Activated CD4-positive, alpha-beta memory T cell treated with anti-CD3 and anti-CD28 coated beads, Interleukin-2, amount 10 ng/mL, durations not matched to agents 7 days and 5 days (primary cell): ENCODE measurements at regions not wholly inside any gene's neighbourhood (a gene's known extent, or its start where the extent isn't known, plus 50 kb on each side); places are given as distances from the start of the nearest gene placed in this dataset.

Experiments used
- CTCF ChIA-PET: fragments of 350-600 bp; sonication (Branson Sonifier 250); formaldehyde crosslinking; loops from one replicate; lab custom pipeline; 2021; ENCODE audit warnings: antibody characterized with exemption, inconsistent platforms; lab: Charles Lee
- POLR2A ChIA-PET: fragments of 350-600 bp; sonication (Branson Sonifier 250); formaldehyde crosslinking; loops from one replicate; lab custom pipeline; 2021; ENCODE audit warnings: antibody characterized with exemption; lab: Charles Lee
- DNase-seq: peaks from one replicate; pipeline ENCODE4 v3.0.0-alpha.2; 2020
- H3K27ac Mint-ChIP-seq: one replicate; pipeline ENCODE4 v1.8.0; 2021; ENCODE audit warnings: mild to moderate bottlenecking, mixed read lengths
- H3K27me3 Mint-ChIP-seq: one replicate; pipeline ENCODE4 v1.8.0; 2021; ENCODE audit warnings: mixed read lengths
- H3K36me3 Mint-ChIP-seq: one replicate; pipeline ENCODE4 v1.8.0; 2021; ENCODE audit warnings: low read depth, mixed read lengths
- H3K4me1 Mint-ChIP-seq: one replicate; pipeline ENCODE4 v1.8.0; 2021; ENCODE audit warnings: mixed read lengths
- H3K4me3 Mint-ChIP-seq: one replicate; pipeline ENCODE4 v1.8.0; 2021; ENCODE audit warnings: mild to moderate bottlenecking, mixed read lengths
- H3K9me3 Mint-ChIP-seq: one replicate; pipeline ENCODE4 v1.8.0; 2021; ENCODE audit warnings: mixed read lengths

GRCh38 chrY:17184299-17184698, 695.7 kb downstream of the CDY2B start:
- no peak for DNase-seq
- H3K4me3 Mint-ChIP-seq, result no peak overlapping the region
- no peaks in the 10 kb centered on the region for H3K27me3 Mint-ChIP-seq
- ChIA-PET CTCF (no interaction called here), POLR2A (no interaction called here)
- H3K9me3 Mint-ChIP-seq, result no peaks in the 10 kb centered on the region
- H3K36me3 Mint-ChIP-seq, result no peaks in the 10 kb centered on the region
- no peaks in the 10 kb centered on the region for H3K4me1 Mint-ChIP-seq
- no peak overlapping the region for H3K27ac Mint-ChIP-seq

GRCh38 chrY:17166881-17167280, 713.1 kb downstream of the CDY2B start:
- Mint-ChIP-seq H3K27me3 (no peaks in the 10 kb centered on the region), H3K36me3 (no peaks in the 10 kb centered on the region), H3K4me3 (no peak overlapping the region), H3K9me3 (peaks cover 2% of the 10 kb centered on the region), H3K4me1 (no peaks in the 10 kb centered on the region), H3K27ac (no peak overlapping the region)
- ChIA-PET CTCF (no interaction called here), POLR2A (no interaction called here)
- DNase-seq, result no peak

GRCh38 chrY:17122166-17122565, 757.9 kb downstream of the CDY2B start:
- H3K36me3 Mint-ChIP-seq, result no peaks in the 10 kb centered on the region
- ChIA-PET CTCF (no interaction called here), POLR2A (no interaction called here)
- no peak for DNase-seq
- H3K27me3 Mint-ChIP-seq, result no peaks in the 10 kb centered on the region
- no peaks in the 10 kb centered on the region for H3K4me1 Mint-ChIP-seq
- no peaks in the 10 kb centered on the region for H3K9me3 Mint-ChIP-seq
- H3K27ac Mint-ChIP-seq, result no peak overlapping the region
- H3K4me3 Mint-ChIP-seq, result no peak overlapping the region

GRCh38 chrY:17085303-17085702, 794.7 kb downstream of the CDY2B start:
- no peak overlapping the region for H3K4me3 Mint-ChIP-seq
- no peaks in the 10 kb centered on the region for H3K27me3 Mint-ChIP-seq
- H3K27ac Mint-ChIP-seq, result no peak overlapping the region
- no peaks in the 10 kb centered on the region for H3K36me3 Mint-ChIP-seq
- H3K9me3 Mint-ChIP-seq, result no peaks in the 10 kb centered on the region
- ChIA-PET CTCF (no interaction called here), POLR2A (no interaction called here)
- H3K4me1 Mint-ChIP-seq, result no peaks in the 10 kb centered on the region
- DNase-seq, result no peak

DNA sequence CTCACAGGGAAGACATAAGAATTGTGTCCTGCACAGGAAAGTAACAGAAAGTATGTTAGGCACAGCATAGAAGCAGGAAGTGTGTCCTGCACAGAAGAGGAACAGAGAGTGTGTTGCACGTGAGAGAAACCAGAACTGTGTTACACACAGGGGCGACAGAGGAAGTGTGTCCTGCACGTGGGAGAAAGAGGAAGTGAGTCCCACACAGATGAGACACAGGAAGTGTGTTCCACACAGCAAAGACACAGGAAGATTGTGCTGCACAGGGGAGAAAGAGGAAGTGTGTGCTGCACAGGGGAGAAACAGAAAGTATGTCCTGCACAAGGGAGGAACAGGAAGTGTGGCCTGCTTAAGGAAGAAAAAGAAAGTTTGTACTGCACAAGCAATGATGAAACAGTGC, 800.1 kb downstream of the CDY2B start:
- ChIA-PET POLR2A (no interaction called here), CTCF (no interaction called here)
- Mint-ChIP-seq H3K9me3 (peaks cover 38% of the 10 kb centered on the region), H3K4me3 (no peak overlapping the region), H3K27ac (no peak overlapping the region), H3K4me1 (peaks cover 15% of the 10 kb centered on the region), H3K36me3 (no peaks in the 10 kb centered on the region), H3K27me3 (no peaks in the 10 kb centered on the region)
- DNase-seq, result no peak

- peaks cover 14% of the 10 kb centered on the region for H3K9me3 Mint-ChIP-seq
- POLR2A ChIA-PET, result no interaction called here
- CTCF ChIA-PET, result no interaction called here
- DNase-seq, result no peak
- peaks cover 8% of the 10 kb centered on the region for H3K4me1 Mint-ChIP-seq
- H3K27ac Mint-ChIP-seq, result no peak overlapping the region
- H3K36me3 Mint-ChIP-seq, result no peaks in the 10 kb centered on the region
- H3K27me3 Mint-ChIP-seq, result no peaks in the 10 kb centered on the region
- no peak overlapping the region for H3K4me3 Mint-ChIP-seq
Observed at GRCh38 chrY:17067307-17067706, 812.7 kb downstream of the CDY2B start.

DNA sequence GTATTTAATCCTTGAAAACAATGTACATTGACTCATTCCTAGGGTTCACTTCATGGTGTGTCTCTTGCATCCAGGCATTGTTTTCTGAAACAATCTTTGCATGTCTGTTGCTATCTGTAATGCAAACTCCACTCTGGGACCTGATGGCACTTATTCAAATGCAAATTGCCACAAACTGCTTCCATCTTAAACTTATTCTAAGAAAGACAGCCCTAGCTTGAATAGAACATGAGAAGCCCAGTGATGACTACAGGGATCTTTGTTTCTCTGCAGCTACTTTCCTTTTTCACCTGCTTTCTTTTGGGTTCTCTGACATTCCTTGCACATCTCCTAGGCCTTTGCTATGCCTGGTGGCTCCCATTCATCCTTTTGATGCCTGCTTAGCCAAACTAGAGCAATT, 827.0 kb downstream of the CDY2B start:
- no peaks in the 10 kb centered on the region for H3K27me3 Mint-ChIP-seq
- POLR2A ChIA-PET, result no interaction called here
- no peaks in the 10 kb centered on the region for H3K36me3 Mint-ChIP-seq
- no peak overlapping the region for H3K4me3 Mint-ChIP-seq
- no peak for DNase-seq
- CTCF ChIA-PET, result no interaction called here
- no peak overlapping the region for H3K27ac Mint-ChIP-seq
- no peaks in the 10 kb centered on the region for H3K4me1 Mint-ChIP-seq
- no peaks in the 10 kb centered on the region for H3K9me3 Mint-ChIP-seq

GRCh38 chrY:17050374-17050773, 829.6 kb downstream of the CDY2B start:
- POLR2A ChIA-PET, result no interaction called here
- H3K9me3 Mint-ChIP-seq, result no peaks in the 10 kb centered on the region
- H3K27ac Mint-ChIP-seq, result no peak overlapping the region
- no peak overlapping the region for H3K4me3 Mint-ChIP-seq
- CTCF ChIA-PET, result no interaction called here
- H3K27me3 Mint-ChIP-seq, result no peaks in the 10 kb centered on the region
- no peaks in the 10 kb centered on the region for H3K4me1 Mint-ChIP-seq
- no peaks in the 10 kb centered on the region for H3K36me3 Mint-ChIP-seq
- no peak for DNase-seq

- CTCF ChIA-PET, result no interaction called here
- Mint-ChIP-seq H3K36me3 (no peaks in the 10 kb centered on the region), H3K27ac (no peak overlapping the region), H3K4me3 (no peak overlapping the region), H3K9me3 (peaks cover 7% of the 10 kb centered on the region), H3K4me1 (no peaks in the 10 kb centered on the region), H3K27me3 (no peaks in the 10 kb centered on the region)
- POLR2A ChIA-PET, result no interaction called here
- no peak for DNase-seq
Observed at GRCh38 chrY:17045124-17045523, 834.9 kb downstream of the CDY2B start.

DNA sequence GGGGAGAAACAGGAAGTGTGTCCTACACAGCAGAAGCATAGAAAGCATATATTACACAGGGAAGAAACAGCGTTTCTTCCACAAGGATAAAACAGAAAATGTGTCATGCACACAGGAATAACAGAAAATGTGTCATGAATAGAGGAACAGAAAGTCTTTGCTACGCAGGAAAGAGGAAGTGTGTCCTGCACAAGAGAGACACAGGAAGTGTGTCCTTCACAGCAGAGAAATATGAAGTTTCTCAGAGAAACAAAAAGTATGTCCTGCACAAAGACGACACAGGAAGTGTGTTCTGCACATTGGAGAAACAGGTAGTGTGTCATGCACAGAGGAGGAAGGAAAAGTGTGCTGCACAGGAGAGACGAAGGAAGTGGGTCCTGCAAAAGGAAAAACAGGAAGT, 835.3 kb downstream of the CDY2B start:
- Mint-ChIP-seq H3K27ac (no peak overlapping the region), H3K36me3 (no peaks in the 10 kb centered on the region), H3K4me3 (no peak overlapping the region), H3K9me3 (peaks cover 7% of the 10 kb centered on the region), H3K27me3 (no peaks in the 10 kb centered on the region), H3K4me1 (no peaks in the 10 kb centered on the region)
- no peak for DNase-seq
- POLR2A ChIA-PET, result no interaction called here
- CTCF ChIA-PET, result no interaction called here

DNA sequence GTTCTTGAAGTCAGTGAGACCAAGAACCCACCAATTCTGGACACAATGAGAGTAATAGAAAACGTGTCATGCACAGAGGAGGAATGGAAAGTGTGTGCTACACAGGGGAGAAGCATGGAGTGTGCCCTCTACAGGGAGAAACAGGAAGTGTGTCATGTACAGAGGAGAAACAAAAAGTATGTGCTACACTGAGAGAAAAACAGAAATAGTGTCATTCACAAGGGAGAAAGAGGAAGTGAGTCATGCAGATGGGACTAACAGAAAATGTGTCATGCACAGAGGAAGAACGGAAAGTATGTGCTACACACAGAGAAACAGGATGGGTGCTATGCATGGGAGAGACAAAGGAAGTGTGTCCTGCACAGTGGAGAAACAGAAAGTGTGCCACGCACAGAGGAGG, 835.7 kb downstream of the CDY2B start:
- no peaks in the 10 kb centered on the region for H3K4me1 Mint-ChIP-seq
- H3K36me3 Mint-ChIP-seq, result no peaks in the 10 kb centered on the region
- no peak overlapping the region for H3K4me3 Mint-ChIP-seq
- no peak for DNase-seq
- no peak overlapping the region for H3K27ac Mint-ChIP-seq
- no peaks in the 10 kb centered on the region for H3K27me3 Mint-ChIP-seq
- ChIA-PET CTCF (no interaction called here), POLR2A (no interaction called here)
- peaks cover 7% of the 10 kb centered on the region for H3K9me3 Mint-ChIP-seq

- H3K4me3 Mint-ChIP-seq, result no peak overlapping the region
- no peaks in the 10 kb centered on the region for H3K36me3 Mint-ChIP-seq
- H3K27ac Mint-ChIP-seq, result no peak overlapping the region
- ChIA-PET POLR2A (no interaction called here), CTCF (no interaction called here)
- H3K4me1 Mint-ChIP-seq, result no peaks in the 10 kb centered on the region
- DNase-seq, result no peak
- peaks cover 7% of the 10 kb centered on the region for H3K9me3 Mint-ChIP-seq
- no peaks in the 10 kb centered on the region for H3K27me3 Mint-ChIP-seq
Observed at GRCh38 chrY:17038439-17038838, 841.6 kb downstream of the CDY2B start.

DNA sequence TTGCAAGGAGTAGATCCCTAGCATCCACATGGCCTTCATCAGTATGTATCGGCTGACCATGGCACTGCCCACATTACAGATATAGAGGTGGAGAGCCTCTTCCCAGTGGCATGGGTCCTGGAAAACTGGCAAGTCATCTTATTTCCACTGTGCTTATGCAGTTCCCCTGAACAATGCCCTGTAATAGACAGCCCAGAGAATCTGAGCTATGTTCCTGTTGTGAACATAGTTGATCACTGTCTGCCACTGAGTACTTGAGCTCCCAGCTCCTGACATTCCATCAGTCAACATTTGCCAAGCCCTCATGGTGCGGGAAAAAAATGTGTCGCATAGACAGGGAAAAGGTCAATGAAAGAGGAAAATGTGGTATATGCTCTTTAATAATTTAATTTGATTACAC, 861.9 kb downstream of the CDY2B start:
- DNase-seq, result no peak
- H3K27ac Mint-ChIP-seq, result no peak overlapping the region
- peaks cover 2% of the 10 kb centered on the region for H3K9me3 Mint-ChIP-seq
- ChIA-PET CTCF (no interaction called here), POLR2A (no interaction called here)
- no peaks in the 10 kb centered on the region for H3K4me1 Mint-ChIP-seq
- no peaks in the 10 kb centered on the region for H3K36me3 Mint-ChIP-seq
- no peaks in the 10 kb centered on the region for H3K27me3 Mint-ChIP-seq
- H3K4me3 Mint-ChIP-seq, result no peak overlapping the region

DNA sequence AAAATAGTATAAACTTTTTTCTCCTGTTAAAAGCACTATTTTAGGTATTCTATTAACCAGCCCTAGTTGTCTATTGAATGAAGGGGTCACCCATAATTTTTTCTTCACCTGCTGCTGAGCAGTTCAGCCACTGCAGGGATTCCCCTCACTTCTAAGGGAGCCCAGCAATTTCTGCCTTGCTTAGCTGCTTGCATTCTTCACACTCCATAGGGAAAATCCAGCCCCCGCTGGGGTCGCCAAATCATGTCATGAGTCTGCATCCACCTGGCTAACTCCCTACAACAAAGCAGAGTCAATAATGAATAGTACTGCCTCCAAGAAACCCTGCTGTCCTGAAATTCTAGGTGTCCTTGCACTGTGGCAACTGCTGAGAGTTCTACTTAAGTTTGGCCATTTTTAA, 886.5 kb downstream of the CDY2B start:
- POLR2A ChIA-PET, result no interaction called here
- no peaks in the 10 kb centered on the region for H3K36me3 Mint-ChIP-seq
- CTCF ChIA-PET, result no interaction called here
- H3K9me3 Mint-ChIP-seq, result peaks cover 7% of the 10 kb centered on the region
- H3K4me1 Mint-ChIP-seq, result no peaks in the 10 kb centered on the region
- H3K27me3 Mint-ChIP-seq, result no peaks in the 10 kb centered on the region
- no peak for DNase-seq
- no peak overlapping the region for H3K4me3 Mint-ChIP-seq
- H3K27ac Mint-ChIP-seq, result no peak overlapping the region

GRCh38 chrY:16981776-16982175, 898.2 kb downstream of the CDY2B start:
- Mint-ChIP-seq H3K4me3 (no peak overlapping the region), H3K27me3 (no peaks in the 10 kb centered on the region), H3K4me1 (no peaks in the 10 kb centered on the region), H3K36me3 (no peaks in the 10 kb centered on the region), H3K27ac (no peak overlapping the region), H3K9me3 (peaks cover 4% of the 10 kb centered on the region)
- ChIA-PET CTCF (no interaction called here), POLR2A (no interaction called here)
- no peak for DNase-seq
